H9 (cell line): ENCODE measurements at regions not wholly inside any gene's neighbourhood (a gene's known extent, or its start where the extent isn't known, plus 50 kb on each side); places are given as distances from the start of the nearest gene placed in this dataset.

Source experiments
- DNase-seq: peaks from one replicate; pipeline ENCODE4 v3.0.0-alpha.2; 2017
- H2AFZ ChIP-seq: one replicate; pipeline ENCODE4 v1.6.1; 2013; ENCODE audit warnings: mild to moderate bottlenecking, low read length, control low read depth, moderate library complexity
- H2AK5ac ChIP-seq: 2 replicates; pipeline ENCODE4 v1.6.1; 2013; ENCODE audit warnings: low read length, control low read depth, mixed read lengths; ENCODE audit not compliant: insufficient read length
- H2BK120ac ChIP-seq: one replicate; pipeline ENCODE4 v1.6.1; 2013; ENCODE audit warnings: low read depth, mild to moderate bottlenecking, low read length, control low read depth, inconsistent platforms; ENCODE audit not compliant: poor library complexity, severe bottlenecking
- H2BK12ac ChIP-seq: 2 replicates; pipeline ENCODE4 v1.6.1; 2013; ENCODE audit warnings: low read length, control low read depth, mixed read lengths, low read depth; ENCODE audit not compliant: insufficient read length
- H2BK15ac ChIP-seq: 2 replicates; pipeline ENCODE4 v1.6.1; 2013; ENCODE audit warnings: low read depth, low read length, control low read depth
- H2BK20ac ChIP-seq: one replicate; pipeline ENCODE4 v1.6.1; 2013; ENCODE audit warnings: low read depth, mild to moderate bottlenecking, low read length, control low read depth, inconsistent platforms; ENCODE audit not compliant: poor library complexity, severe bottlenecking
- H2BK5ac ChIP-seq: 2 replicates; pipeline ENCODE4 v1.6.1; 2013; ENCODE audit warnings: low read length, control low read depth, mixed read lengths; ENCODE audit not compliant: insufficient read length
- H3K14ac ChIP-seq: 2 replicates; pipeline ENCODE4 v1.6.1; 2013; ENCODE audit warnings: low read length, control low read depth; ENCODE audit not compliant: insufficient read depth
- H3K18ac ChIP-seq: 2 replicates; pipeline ENCODE4 v1.6.1; 2013; ENCODE audit warnings: low read depth, mild to moderate bottlenecking, mixed read lengths, low read length, control low read depth; ENCODE audit not compliant: insufficient read length
- H3K23ac ChIP-seq: 2 replicates; pipeline ENCODE4 v1.6.1; 2013; ENCODE audit warnings: low read length, control low read depth, mixed read lengths, low read depth; ENCODE audit not compliant: insufficient read length
- H3K23me2 ChIP-seq: 2 replicates; pipeline ENCODE4 v1.6.1; 2013; ENCODE audit warnings: low read depth, mild to moderate bottlenecking, mixed read lengths, low read length, control low read depth; ENCODE audit not compliant: insufficient read length, poor library complexity, severe bottlenecking
- H3K27ac ChIP-seq: 2 replicates; pipeline ENCODE4 v1.5.1; 2013; ENCODE audit warnings: low read length, control low read depth, mixed read lengths, low read depth; ENCODE audit not compliant: insufficient read length
- H3K27me3 ChIP-seq: 2 replicates; pipeline ENCODE4 v1.6.1; 2013; ENCODE audit warnings: low read length, control low read depth, inconsistent platforms; ENCODE audit not compliant: insufficient read depth
- H3K4ac ChIP-seq: 2 replicates; pipeline ENCODE4 v1.6.1; 2013; ENCODE audit warnings: low read depth, mild to moderate bottlenecking, control low read depth, inconsistent platforms, low read length, moderate library complexity
- H3K4me1 ChIP-seq: 2 replicates; pipeline ENCODE4 v1.6.1; 2013; ENCODE audit warnings: low read length, control low read depth, inconsistent platforms; ENCODE audit not compliant: insufficient read depth
- H3K4me2 ChIP-seq: 2 replicates; pipeline ENCODE4 v1.6.1; 2013; ENCODE audit warnings: low read length, control low read depth, mixed read lengths; ENCODE audit not compliant: insufficient read length, insufficient read depth
- H3K56ac ChIP-seq: 2 replicates; pipeline ENCODE4 v1.6.1; 2013; ENCODE audit warnings: low read depth, mild to moderate bottlenecking, mixed read lengths, low read length, control low read depth; ENCODE audit not compliant: insufficient read length
- H3K79me1 ChIP-seq: 2 replicates; pipeline ENCODE4 v1.6.1; 2013; ENCODE audit warnings: low read depth, mild to moderate bottlenecking, moderate library complexity, low read length, control low read depth, inconsistent platforms; ENCODE audit not compliant: insufficient read depth, poor library complexity, severe bottlenecking
- H3K79me2 ChIP-seq: 2 replicates; pipeline ENCODE4 v1.6.1; 2013; ENCODE audit warnings: low read length, control low read depth, inconsistent platforms; ENCODE audit not compliant: insufficient read depth
- H3K9ac ChIP-seq: 2 replicates; pipeline ENCODE4 v1.6.1; 2013; ENCODE audit warnings: low read length, control low read depth, mixed read lengths; ENCODE audit not compliant: insufficient read length; ENCODE audit errors: extremely low read depth
- H3K9me3 ChIP-seq: one replicate; pipeline ENCODE4 v1.6.1; 2013; ENCODE audit warnings: low read depth, low read length, inconsistent platforms; ENCODE audit not compliant: control insufficient read depth
- H3T11ph ChIP-seq: one replicate; pipeline ENCODE4 v1.6.1; 2013; ENCODE audit warnings: mild to moderate bottlenecking, low read length, control low read depth, inconsistent platforms
- H4K20me1 ChIP-seq: one replicate; pipeline ENCODE4 v1.6.1; 2013; ENCODE audit not compliant: control insufficient read depth, insufficient read length, insufficient read depth
- H4K5ac ChIP-seq: 2 replicates; pipeline ENCODE4 v1.6.1; 2013; ENCODE audit warnings: low read depth, mild to moderate bottlenecking, mixed read lengths, low read length, control low read depth; ENCODE audit not compliant: insufficient read length
- H4K8ac ChIP-seq: replicated peaks from 2 replicates; pipeline ENCODE4 v1.6.1; 2013; ENCODE audit warnings: low read length, control low read depth, mixed read lengths, low read depth; ENCODE audit not compliant: insufficient read length
- H4K91ac ChIP-seq: 2 replicates; pipeline ENCODE4 v1.6.1; 2013; ENCODE audit warnings: low read depth, mild to moderate bottlenecking, moderate library complexity, mixed read lengths, low read length, control low read depth; ENCODE audit not compliant: insufficient read length
- H3K27ac Mint-ChIP-seq, 3 experiments: 2 replicates in 2 of 3; 3 replicates in 1 of 3; pipeline ENCODE4 v1.8.0; 2020 to 2021; ENCODE audit warnings: mixed read lengths in 3 of 3, mild to moderate bottlenecking in 1 of 3, moderate library complexity in 1 of 3
- H3K27me3 Mint-ChIP-seq: 2 replicates; pipeline ENCODE4 v1.8.0; 2021; ENCODE audit warnings: low read depth, mild to moderate bottlenecking, moderate library complexity, mixed read lengths
- H3K36me3 Mint-ChIP-seq, 3 experiments: 2 replicates in 2 of 3; 3 replicates in 1 of 3; pipeline ENCODE4 v1.8.0; 2020 to 2021; ENCODE audit warnings: low read depth in 3 of 3, mixed read lengths in 3 of 3; ENCODE audit not compliant: insufficient read depth in 1 of 3
- H3K4me1 Mint-ChIP-seq, 2 experiments: 2 replicates each; pipeline ENCODE4 v1.8.0; 2020; ENCODE audit warnings: mixed read lengths in 2 of 2
- H3K4me3 Mint-ChIP-seq, 2 experiments: 2 replicates in 1 of 2; 3 replicates in 1 of 2; pipeline ENCODE4 v1.8.0; 2020 to 2021; ENCODE audit warnings: mild to moderate bottlenecking in 2 of 2, mixed read lengths in 2 of 2, moderate library complexity in 1 of 2
- H3K9me3 Mint-ChIP-seq, 2 experiments: 2 replicates in 1 of 2; 3 replicates in 1 of 2; pipeline ENCODE4 v1.8.0; 2020; ENCODE audit warnings: mild to moderate bottlenecking in 2 of 2, mixed read lengths in 2 of 2, moderate library complexity in 1 of 2
- CTCF ChIP-seq: fragments of 200-600 bp; sonication (generic); conservative IDR thresholded peaks from 3 replicates; pipeline ENCODE4 v1.8.0; 2021; ENCODE audit warnings: antibody characterized with exemption, mild to moderate bottlenecking
- WGBS: extraction: QIAGEN DNeasy Blood & Tissue Kit; methylation state at CpG from one replicate; pipeline ENCODE4 v1.1.7; 2013; ENCODE audit warnings: missing lambda C conversion rate, low lambda C conversion rate, mixed read lengths; ENCODE audit not compliant: insufficient read length; ENCODE audit errors: extremely low coverage; 5-methylcytosine and 5-hydroxymethylcytosine counted together

- H4K91ac ChIP-seq: no peak overlapping the region
- H3K9ac ChIP-seq: no peak overlapping the region
- no peak overlapping the region for H3K27ac ChIP-seq
- no peak overlapping the region for H2BK20ac ChIP-seq
- no peak overlapping the region for H2BK15ac ChIP-seq
- no peak overlapping the region for H4K8ac ChIP-seq
- H3K9me3 ChIP-seq: no peaks in the 10 kb centered on the region
- no peak overlapping the region for H2AFZ ChIP-seq
- no peak overlapping the region for H3K56ac ChIP-seq
- H3K79me2 ChIP-seq: no peaks in the 10 kb centered on the region
- no peak overlapping the region for H3K4me2 ChIP-seq
- Mint-ChIP-seq H3K36me3 (no peaks in the 10 kb centered on the region), H3K27me3 (no peaks in the 10 kb centered on the region), H3K27ac (no peak overlapping the region), H3K4me3 (no peak overlapping the region), H3K4me1 (peaks cover 6 to 12% of the 10 kb centered on the region in 2 experiments), H3K9me3 (no peaks in the 10 kb centered on the region)
- H4K5ac ChIP-seq: no peak overlapping the region
- H2AK5ac ChIP-seq: no peak overlapping the region
- H2BK120ac ChIP-seq: no peak overlapping the region
- H3K4ac ChIP-seq: no peak overlapping the region
- TF ChIP-seq CTCF: no peak
- no peak overlapping the region for H3K18ac ChIP-seq
- no peak overlapping the region for H3T11ph ChIP-seq
- no peaks in the 10 kb centered on the region for H3K27me3 ChIP-seq
- no CpG with 5 or more reads among the region's 13 CpGs for WGBS
- no peak overlapping the region for H3K23ac ChIP-seq
- no peak for DNase-seq
- H3K14ac ChIP-seq: no peak overlapping the region
- H2BK12ac ChIP-seq: no peak overlapping the region
- no peak overlapping the region for H2BK5ac ChIP-seq
- H4K20me1 ChIP-seq: no peaks in the 10 kb centered on the region
- H3K23me2 ChIP-seq: no peaks in the 10 kb centered on the region
- no peaks in the 10 kb centered on the region for H3K79me1 ChIP-seq
- H3K4me1 ChIP-seq: no peaks in the 10 kb centered on the region
Measured at GRCh38 chr7:26546508-26547053, 254.9 kb downstream of the SNX10 start.
